IMR-90 (cell line): ENCODE measurements at regions not wholly inside any gene's neighbourhood (a gene's known extent, or its start where the extent isn't known, plus 50 kb on each side); places are given as distances from the start of the nearest gene placed in this dataset.

Experiments used
- CEBPB ChIP-seq: IDR thresholded peaks from 2 replicates; pipeline ENCODE4 v1.6.1; 2012; ENCODE audit warnings: low read depth, low read length, improper control_type of control experiment
- CHD1 ChIP-seq: IDR thresholded peaks from 2 replicates; pipeline ENCODE4 v1.6.1; 2012; ENCODE audit warnings: low read depth, low read length, improper control_type of control experiment
- FOS ChIP-seq: fragments of 150-350 bp; IDR thresholded peaks from 2 replicates; pipeline ENCODE4 v1.6.1; 2016; ENCODE audit warnings: low read depth, low read length
- MXI1 ChIP-seq: IDR thresholded peaks from 2 replicates; pipeline ENCODE4 v1.6.1; 2012; ENCODE audit warnings: low read depth, mild to moderate bottlenecking, low read length, moderate library complexity, borderline replicate concordance
- NFE2L2 ChIP-seq: fragments of 150-350 bp; IDR thresholded peaks from 2 replicates; pipeline ENCODE4 v1.6.1; 2016; ENCODE audit warnings: low read depth, mild to moderate bottlenecking, low read length
- POLR2A ChIP-seq: IDR thresholded peaks from 2 replicates; pipeline ENCODE4 v1.6.1; 2012; ENCODE audit warnings: mild to moderate bottlenecking, low read depth, low read length
- SMC3 ChIP-seq: fragments of 150-350 bp; IDR thresholded peaks from 2 replicates; pipeline ENCODE4 v1.6.1; 2016; ENCODE audit warnings: low read depth, mild to moderate bottlenecking, antibody characterized with exemption, low read length, moderate library complexity
- TF ChIP-seq, protein P1 (sequence below): conservative IDR thresholded peaks from 2 replicates; pipeline ENCODE4 v1.5.1; 2012; ENCODE audit warnings: mild to moderate bottlenecking, low read depth, low read length, improper control_type of control experiment

DNA sequence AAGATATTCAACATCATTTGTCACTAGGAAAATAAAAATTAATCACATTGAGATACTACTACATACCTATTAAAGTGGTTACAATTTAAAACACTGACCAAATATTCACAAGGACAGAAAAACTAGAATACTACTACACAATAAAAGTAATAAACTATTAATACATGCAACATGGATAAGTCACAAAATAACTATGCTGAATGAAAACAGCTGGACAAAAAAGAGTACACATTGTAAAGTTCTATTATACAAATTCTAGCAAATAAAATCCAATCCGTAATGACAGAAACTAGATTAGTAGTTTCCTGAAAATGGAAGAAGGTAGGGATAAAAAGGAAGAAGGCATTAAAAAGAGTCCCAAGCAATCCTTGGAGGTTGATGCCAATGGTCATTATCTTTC, 348.7 kb upstream of the PTBP2 start:
- TF ChIP-seq, protein P1, sequence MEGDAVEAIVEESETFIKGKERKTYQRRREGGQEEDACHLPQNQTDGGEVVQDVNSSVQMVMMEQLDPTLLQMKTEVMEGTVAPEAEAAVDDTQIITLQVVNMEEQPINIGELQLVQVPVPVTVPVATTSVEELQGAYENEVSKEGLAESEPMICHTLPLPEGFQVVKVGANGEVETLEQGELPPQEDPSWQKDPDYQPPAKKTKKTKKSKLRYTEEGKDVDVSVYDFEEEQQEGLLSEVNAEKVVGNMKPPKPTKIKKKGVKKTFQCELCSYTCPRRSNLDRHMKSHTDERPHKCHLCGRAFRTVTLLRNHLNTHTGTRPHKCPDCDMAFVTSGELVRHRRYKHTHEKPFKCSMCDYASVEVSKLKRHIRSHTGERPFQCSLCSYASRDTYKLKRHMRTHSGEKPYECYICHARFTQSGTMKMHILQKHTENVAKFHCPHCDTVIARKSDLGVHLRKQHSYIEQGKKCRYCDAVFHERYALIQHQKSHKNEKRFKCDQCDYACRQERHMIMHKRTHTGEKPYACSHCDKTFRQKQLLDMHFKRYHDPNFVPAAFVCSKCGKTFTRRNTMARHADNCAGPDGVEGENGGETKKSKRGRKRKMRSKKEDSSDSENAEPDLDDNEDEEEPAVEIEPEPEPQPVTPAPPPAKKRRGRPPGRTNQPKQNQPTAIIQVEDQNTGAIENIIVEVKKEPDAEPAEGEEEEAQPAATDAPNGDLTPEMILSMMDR: no peak
- TF ChIP-seq CEBPB (no peak), POLR2A (no peak), SMC3 (no peak), CHD1 (no peak), MXI1 (no peak), FOS (no peak), NFE2L2 (no peak)
